H54 (cell line): ENCODE measurements at regions not wholly inside any gene's neighbourhood (a gene's known extent, or its start where the extent isn't known, plus 50 kb on each side); places are given as distances from the start of the nearest gene placed in this dataset.
"Not testable (repeated sequence)": the region's sequence is repeated elsewhere in the genome, so short reads cannot be mapped to it uniquely, and the experiment has no call there.

Experiments used
- DNase-seq: peaks from one replicate; pipeline ENCODE4 v3.0.0; 2011; ENCODE audit warnings: low spot score, mixed read lengths; ENCODE audit not compliant: insufficient read length
- FAIRE-seq: peaks from 3 replicates; lab custom pipeline; 2011; peaks lifted over from hg19 to GRCh38; lab: Jason Lieb, UNC

- FAIRE-seq, DNase-seq: not testable (repeated sequence)
Observed at GRCh38 chr2:111472844-111473403, 352.2 kb downstream of the BCL2L11 start.

DNA sequence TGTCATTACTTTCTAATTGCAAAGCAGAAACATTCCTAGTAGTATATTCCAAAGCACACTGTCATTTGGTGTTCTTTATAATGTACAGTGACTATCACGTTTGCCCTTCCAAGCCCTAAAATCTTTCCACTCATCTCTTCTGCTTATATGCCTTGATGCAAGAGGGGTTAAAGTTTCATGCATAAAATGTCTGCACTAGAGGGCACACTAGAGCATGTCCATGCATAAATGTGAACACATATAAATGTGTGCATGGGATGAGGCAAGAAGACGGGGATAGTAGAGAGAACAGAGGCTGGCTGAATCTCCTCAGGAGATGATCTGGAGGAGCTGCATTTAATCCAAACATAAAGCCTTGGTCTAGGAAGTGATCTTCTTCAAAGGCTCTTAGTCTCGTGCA, 352.8 kb downstream of the BCL2L11 start:
- DNase-seq, FAIRE-seq: not testable (repeated sequence)

DNA sequence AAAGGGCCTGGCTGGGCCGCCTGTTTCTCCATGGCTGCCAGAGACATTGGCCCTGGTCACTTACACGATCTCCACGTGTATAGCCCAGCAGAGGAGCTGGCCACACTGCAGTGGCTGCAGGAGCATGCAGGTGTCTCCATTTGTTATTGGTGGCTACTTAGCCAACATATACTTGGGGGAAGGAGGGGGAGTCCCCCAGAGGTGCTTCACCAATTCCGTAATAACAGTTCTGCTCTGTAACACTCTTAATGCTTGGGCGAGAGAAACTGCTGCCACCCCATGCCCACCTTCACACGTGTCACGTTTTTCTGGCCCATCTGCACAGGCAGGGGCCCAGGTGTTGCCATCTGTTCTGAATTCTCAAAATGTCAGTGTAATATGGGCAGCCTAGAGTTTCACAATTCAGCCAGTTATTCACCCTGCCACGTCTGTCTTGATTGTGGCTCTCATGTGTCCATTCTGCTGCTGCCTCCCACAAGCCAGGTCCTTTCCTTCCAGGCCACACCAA, 353.5 kb downstream of the BCL2L11 start:
- DNase-seq, FAIRE-seq: not testable (repeated sequence)

GRCh38 chr2:111478335-111478734, 357.6 kb downstream of the BCL2L11 start:
- not testable (repeated sequence) for FAIRE-seq

GRCh38 chr2:111478871-111479318, 358.2 kb downstream of the BCL2L11 start:
- not testable (repeated sequence) for DNase-seq, FAIRE-seq

More at GRCh38 chr2:111478335-111478734, 357.6 kb downstream of the BCL2L11 start:
- not testable (repeated sequence) for DNase-seq

GRCh38 chr2:111480016-111480625, 359.4 kb downstream of the BCL2L11 start:
- not testable (repeated sequence) for FAIRE-seq, DNase-seq

DNA sequence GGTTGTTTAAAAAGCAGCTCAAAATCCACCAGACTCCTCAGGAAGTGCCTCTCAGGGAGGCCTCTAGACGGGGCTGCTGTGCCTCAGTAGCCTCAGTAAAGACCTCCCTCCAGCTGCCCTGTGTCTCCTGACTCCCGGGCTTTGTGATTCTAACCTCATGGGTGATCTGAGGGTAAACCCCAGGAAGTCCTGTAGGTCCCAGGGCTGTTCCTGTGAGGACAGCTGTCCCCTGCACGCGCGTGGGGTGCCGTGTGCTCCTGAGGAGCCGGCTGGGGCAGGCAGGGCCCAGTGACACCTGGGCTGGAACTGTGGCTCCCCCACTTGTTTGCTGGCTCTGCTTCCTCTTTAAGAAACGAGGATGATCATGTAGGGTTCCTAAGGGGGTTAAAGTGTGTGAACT, 359.9 kb downstream of the BCL2L11 start:
- DNase-seq: not testable (repeated sequence)

DNA sequence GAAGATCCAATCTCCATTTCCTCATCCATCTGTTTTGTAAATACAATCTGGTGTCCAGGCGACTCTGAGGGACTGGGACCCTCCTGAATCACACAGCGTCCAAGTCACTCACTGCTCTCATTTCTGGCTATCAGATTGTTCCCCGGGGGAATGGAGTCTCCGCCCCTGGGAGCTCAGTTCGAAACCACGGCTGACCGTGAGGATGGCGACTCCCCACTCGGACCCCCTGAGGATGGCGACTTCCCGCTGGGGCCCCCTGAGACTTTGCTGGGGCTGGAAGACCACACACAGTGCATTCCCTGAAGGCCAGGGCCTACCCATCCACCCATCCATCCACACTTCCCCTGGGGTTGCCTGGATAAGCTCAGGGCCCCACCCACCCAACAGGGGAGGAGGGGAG, 360.5 kb downstream of the BCL2L11 start:
- FAIRE-seq, DNase-seq: not testable (repeated sequence)

More for the DNA sequence above, 359.9 kb downstream of the BCL2L11 start:
- not testable (repeated sequence) for FAIRE-seq

DNA sequence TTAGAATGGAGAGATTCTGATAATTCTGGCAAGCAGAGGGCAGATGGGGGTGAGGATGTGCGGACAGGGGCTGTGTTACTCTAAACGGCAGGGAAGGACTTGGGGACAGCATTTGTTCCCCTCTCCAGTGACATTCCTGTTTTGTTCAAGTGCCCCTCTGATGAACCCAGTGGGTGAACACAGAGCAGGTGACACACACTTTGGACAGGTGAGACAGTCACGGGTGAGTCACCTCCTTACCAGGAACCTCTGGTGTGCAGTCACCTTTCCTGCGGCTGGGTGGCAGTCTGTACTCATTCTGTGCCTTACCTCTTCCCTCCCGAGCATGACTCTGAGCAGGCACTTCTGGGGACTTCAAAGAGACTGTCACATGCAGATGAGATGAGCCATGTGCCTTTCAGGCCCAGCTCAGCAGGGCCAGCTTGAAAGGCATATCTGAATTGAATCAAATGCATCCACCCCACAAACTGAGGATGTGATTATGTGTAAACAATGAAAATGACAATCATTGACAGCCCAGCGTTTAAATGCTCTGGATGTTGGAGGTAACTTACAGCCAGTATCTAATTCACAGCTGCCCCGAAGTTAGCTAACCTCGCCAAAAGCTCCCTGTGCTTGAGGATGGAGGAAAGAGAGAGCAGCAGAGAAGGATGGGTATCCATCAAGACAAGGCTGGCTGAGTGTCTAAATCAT, 362.4 kb downstream of the BCL2L11 start:
- FAIRE-seq, DNase-seq: not testable (repeated sequence)

DNA sequence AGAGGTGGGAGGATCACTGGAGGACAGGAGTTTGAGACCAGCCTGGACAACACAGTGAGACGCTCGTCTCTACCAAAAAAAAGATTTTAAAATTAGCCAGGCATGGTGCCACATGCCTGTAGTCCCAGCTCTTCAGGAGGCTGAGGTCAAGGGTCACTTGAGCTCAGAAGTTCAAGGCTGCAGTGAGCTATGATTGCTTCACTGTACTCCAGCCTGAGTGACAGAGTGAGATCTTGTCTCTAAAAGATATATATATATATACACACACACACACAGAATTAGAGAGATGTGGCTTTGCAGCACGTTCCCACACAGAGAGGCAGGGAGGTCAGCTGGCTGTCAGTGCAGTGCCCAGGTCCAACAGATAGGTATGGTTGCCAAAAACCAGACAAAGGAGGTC, 363.4 kb downstream of the BCL2L11 start:
- DNase-seq, FAIRE-seq: not testable (repeated sequence)

GRCh38 chr2:111485895-111486294, 365.2 kb downstream of the BCL2L11 start:
- not testable (repeated sequence) for DNase-seq, FAIRE-seq

GRCh38 chr2:111488451-111488850, 367.7 kb downstream of the BCL2L11 start:
- DNase-seq, FAIRE-seq: not testable (repeated sequence)

DNA sequence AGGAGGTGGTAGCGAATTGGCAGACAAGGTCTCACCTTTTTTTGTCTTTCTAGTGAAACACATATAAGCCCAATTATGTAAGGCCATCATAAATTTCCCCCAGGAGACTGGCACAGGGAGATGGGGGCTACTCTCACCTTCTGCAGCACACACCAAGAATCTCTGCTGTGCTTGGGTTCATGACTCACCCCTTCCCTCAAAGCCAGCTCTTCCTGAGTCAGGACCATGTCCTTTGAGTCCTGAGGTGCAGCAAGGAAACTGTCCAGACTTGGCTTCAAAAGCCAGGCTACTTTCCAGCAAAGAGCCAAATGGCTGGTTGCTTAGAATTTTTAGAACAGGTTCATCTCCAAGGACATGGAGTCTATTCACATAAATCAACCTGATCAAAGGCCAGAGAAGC, 368.7 kb downstream of the BCL2L11 start:
- DNase-seq: not testable (repeated sequence)
- FAIRE-seq: peak; percentile 48

DNA sequence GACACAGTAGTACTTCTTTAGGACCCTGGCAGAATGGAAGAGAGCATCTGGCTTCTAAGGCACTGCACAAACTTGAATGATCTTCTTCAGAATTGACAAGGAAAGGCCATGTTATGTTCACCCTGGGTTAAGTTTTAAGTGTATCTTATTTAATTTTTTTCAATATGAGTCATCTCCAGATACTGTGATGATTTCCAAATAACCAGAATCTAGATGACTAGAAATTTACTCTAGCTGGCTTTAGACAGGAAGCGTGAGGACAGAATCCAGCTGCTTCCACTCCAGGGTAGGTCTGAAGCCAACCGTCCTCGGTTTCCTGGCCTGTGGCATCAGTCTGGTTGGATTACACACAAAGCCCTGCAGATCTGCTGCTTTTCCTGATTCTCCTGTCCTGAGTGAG, 370.5 kb downstream of the BCL2L11 start:
- FAIRE-seq, DNase-seq: not testable (repeated sequence)

DNA sequence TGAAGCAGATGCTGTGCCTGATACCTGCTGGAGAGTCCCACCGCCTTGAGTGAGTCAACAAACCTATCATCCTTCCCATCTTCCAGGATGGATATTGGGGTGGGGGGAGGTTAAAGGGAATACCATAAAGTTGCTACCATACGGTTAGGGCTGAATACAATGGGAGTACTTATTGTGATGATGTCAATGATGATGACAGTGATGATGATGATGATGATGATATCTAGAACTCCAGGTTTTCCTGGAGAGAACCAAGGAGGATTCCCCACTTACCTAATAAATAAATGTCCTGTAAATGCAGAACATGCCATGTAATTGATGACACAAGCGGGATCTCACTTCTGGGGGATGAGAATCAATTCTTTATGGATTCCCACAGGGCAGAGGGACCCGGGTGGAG, 370.9 kb downstream of the BCL2L11 start:
- DNase-seq, FAIRE-seq: not testable (repeated sequence)

- FAIRE-seq, DNase-seq: not testable (repeated sequence)
Observed at GRCh38 chr2:111492995-111493719, 372.4 kb downstream of the BCL2L11 start.

GRCh38 chr2:111493720-111494078, 373.0 kb downstream of the BCL2L11 start:
- not testable (repeated sequence) for DNase-seq, FAIRE-seq

GRCh38 chr2:111494288-111494980, 373.7 kb downstream of the BCL2L11 start:
- DNase-seq, FAIRE-seq: not testable (repeated sequence)

- not testable (repeated sequence) for DNase-seq
- peak; percentile 70 for FAIRE-seq
Observed at GRCh38 chr2:111494981-111495315, 374.2 kb downstream of the BCL2L11 start.
